GM12891 (cell line): ENCODE measurements at regions not wholly inside any gene's neighbourhood (a gene's known extent, or its start where the extent isn't known, plus 50 kb on each side); places are given as distances from the start of the nearest gene placed in this dataset.
"Not testable (repeated sequence)": the region's sequence is repeated elsewhere in the genome, so short reads cannot be mapped to it uniquely, and the experiment has no call there.

Source experiments
- DNase-seq: peaks from one replicate; pipeline ENCODE4 v3.0.0; 2011; ENCODE audit warnings: low spot score; ENCODE audit not compliant: insufficient read length
- FAIRE-seq: peaks from 2 replicates; lab custom pipeline; 2011; peaks lifted over from hg19 to GRCh38; lab: Jason Lieb, UNC
- PAX5 ChIP-seq: IDR thresholded peaks from 2 replicates; pipeline ENCODE4 v1.6.1; 2011; ENCODE audit warnings: low read length, moderate library complexity, mild to moderate bottlenecking; ENCODE audit not compliant: insufficient read depth, severe bottlenecking
- POLR2A ChIP-seq: IDR thresholded peaks from 2 replicates; pipeline ENCODE4 v1.6.1; 2011; ENCODE audit warnings: low read depth, low read length, control low read depth
- POLR2AphosphoS5 ChIP-seq: IDR thresholded peaks from 2 replicates; pipeline ENCODE4 v1.6.1; 2011; ENCODE audit warnings: low read depth, low read length, control low read depth
- POU2F2 ChIP-seq: IDR thresholded peaks from 2 replicates; pipeline ENCODE4 v1.6.1; 2011; ENCODE audit warnings: low read depth, mild to moderate bottlenecking, control low read depth, low read length, moderate library complexity
- SPI1 ChIP-seq: IDR thresholded peaks from 2 replicates; pipeline ENCODE4 v1.6.1; 2011; ENCODE audit warnings: low read depth, low read length, control low read depth
- TAF1 ChIP-seq: IDR thresholded peaks from 2 replicates; pipeline ENCODE4 v1.6.1; 2011; ENCODE audit warnings: low read depth, low read length, control low read depth

- DNase-seq (no peak), FAIRE-seq (no peak)
- TF ChIP-seq PAX5 (no peak), TAF1 (no peak), POU2F2 (no peak), POLR2AphosphoS5 (no peak), SPI1 (no peak), POLR2A (no peak)
These were observed 560.7 kb upstream of the RBFOX1 start for GRCh38 chr16:6771956-6772355.

DNA sequence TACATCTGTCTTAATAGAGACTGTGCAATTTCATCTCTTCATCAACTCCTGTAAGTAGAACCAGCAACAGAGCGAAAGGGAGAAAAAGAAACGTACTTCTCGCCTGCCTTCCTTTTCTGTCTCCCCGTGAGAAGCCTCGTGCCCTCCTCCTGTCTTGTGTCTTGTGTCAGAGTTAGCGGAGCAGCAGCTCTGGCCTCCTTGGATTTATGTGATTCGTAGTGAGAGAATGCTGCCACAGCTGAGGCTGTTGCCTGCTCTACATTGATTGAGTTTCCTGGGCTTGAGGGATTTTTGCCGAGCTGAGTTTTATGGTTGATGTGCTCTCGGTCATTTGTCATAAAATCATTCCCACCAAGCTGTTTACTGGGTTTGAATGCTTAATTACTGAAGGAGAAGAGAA lies 579.1 kb upstream of the RBFOX1 start:
- FAIRE-seq, result no peak
- TF ChIP-seq POLR2A, result no peak
- no peak for TF ChIP-seq POLR2AphosphoS5
- TF ChIP-seq TAF1, result no peak
- TF ChIP-seq SPI1, result no peak
- TF ChIP-seq POU2F2, result no peak
- TF ChIP-seq PAX5, result no peak
- no peak for DNase-seq

- FAIRE-seq (no peak), DNase-seq (no peak)
- TF ChIP-seq POLR2AphosphoS5 (no peak), PAX5 (no peak), POU2F2 (no peak), POLR2A (no peak), TAF1 (no peak), SPI1 (no peak)
These were observed 581.5 kb upstream of the RBFOX1 start for GRCh38 chr16:6751191-6751590.

- FAIRE-seq, result no peak
- TF ChIP-seq POLR2A (no peak), POU2F2 (no peak)
These were observed 582.9 kb upstream of the RBFOX1 start for GRCh38 chr16:6749698-6750097.

GRCh38 chr16:6736302-6736701 lies 596.3 kb upstream of the RBFOX1 start:
- not testable (repeated sequence) for FAIRE-seq, DNase-seq

More at GRCh38 chr16:6749698-6750097, 582.9 kb upstream of the RBFOX1 start:
- no peak for DNase-seq

GRCh38 chr16:6735631-6736030 lies 597.0 kb upstream of the RBFOX1 start:
- no peak for FAIRE-seq
- TF ChIP-seq POU2F2 (no peak), SPI1 (no peak), PAX5 (no peak), TAF1 (no peak), POLR2AphosphoS5 (no peak), POLR2A (no peak)

DNA sequence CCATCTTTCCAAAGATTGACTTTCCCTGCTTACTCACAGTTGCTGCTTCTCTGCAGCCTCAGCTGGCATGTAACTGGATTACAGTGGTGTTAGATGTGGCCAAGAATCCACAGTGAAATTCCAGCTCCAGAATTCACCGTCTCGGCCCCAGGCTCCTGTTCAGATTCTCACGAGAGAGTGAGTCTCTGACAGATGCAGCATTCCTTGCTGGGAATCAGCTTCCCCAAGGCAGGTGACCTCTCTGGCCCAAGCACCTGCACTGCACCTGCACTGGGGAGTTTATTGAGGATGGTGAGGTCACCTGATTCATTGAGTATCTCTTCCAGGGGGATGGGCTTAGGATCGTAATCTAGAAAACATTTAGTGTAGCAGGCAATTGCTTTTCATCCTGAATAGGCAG lies 600.5 kb upstream of the RBFOX1 start:
- TF ChIP-seq PAX5 (no peak), POLR2AphosphoS5 (no peak), SPI1 (no peak)
- DNase-seq (no peak), FAIRE-seq (no peak)

More at GRCh38 chr16:6735631-6736030, 597.0 kb upstream of the RBFOX1 start:
- DNase-seq, result no peak

- TF ChIP-seq SPI1 (no peak), PAX5 (no peak), POU2F2 (no peak), TAF1 (no peak), POLR2AphosphoS5 (no peak), POLR2A (no peak)
- no peak for FAIRE-seq
- DNase-seq, result no peak
These were observed 604.3 kb upstream of the RBFOX1 start for GRCh38 chr16:6728381-6728780.

DNA sequence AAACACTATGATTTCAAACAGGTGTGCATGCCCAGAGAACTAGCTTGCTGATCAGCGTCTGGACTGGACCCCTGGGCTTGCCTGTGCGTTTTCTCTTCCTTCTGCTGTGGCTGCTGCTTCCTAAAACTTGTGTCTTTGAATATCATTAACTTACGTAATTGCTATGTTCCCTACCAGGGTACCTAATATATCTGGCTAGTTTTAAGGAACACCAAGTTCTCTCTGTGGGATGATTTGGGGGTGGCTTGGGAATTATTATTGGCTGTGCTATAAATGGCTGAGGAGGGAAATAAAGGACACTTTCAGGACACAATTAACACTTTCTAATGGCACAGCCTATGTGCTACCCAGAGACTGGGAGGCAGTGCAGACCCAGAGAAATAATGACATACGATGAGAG lies 606.0 kb upstream of the RBFOX1 start:
- TF ChIP-seq TAF1 (no peak), POU2F2 (no peak), SPI1 (no peak), PAX5 (no peak), POLR2A (no peak), POLR2AphosphoS5 (no peak)
- FAIRE-seq, result no peak
- no peak for DNase-seq

GRCh38 chr16:6725634-6726331 lies 606.9 kb upstream of the RBFOX1 start:
- DNase-seq, result no peak
- TF ChIP-seq POLR2A (no peak), PAX5 (no peak), POU2F2 (no peak), SPI1 (no peak), POLR2AphosphoS5 (no peak), TAF1 (no peak)
- no peak for FAIRE-seq

- not testable (repeated sequence) for DNase-seq, FAIRE-seq
These were observed 607.4 kb upstream of the RBFOX1 start for GRCh38 chr16:6725206-6725605.

DNA sequence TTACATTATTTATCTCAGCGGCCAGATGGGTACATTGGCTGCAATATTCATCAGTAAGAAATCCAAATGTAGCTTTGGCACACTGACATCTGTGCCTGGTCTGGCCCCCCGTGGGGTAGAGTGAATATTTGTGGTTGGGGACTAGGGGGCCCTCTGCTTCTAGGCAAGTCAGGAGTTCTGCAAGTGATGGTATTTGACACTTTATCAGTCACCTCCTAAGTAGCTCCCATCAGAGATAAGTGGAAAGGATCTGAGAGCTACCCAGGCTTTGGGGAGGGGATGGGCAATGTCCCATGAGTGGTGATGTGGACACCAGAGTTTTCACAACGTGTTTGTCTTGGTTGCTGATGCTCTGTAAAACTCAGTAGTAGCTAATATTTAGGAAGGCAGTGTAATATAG lies 609.9 kb upstream of the RBFOX1 start:
- no peak for DNase-seq
- no peak for TF ChIP-seq PAX5
- TF ChIP-seq POLR2AphosphoS5, result no peak
- TF ChIP-seq TAF1, result no peak
- TF ChIP-seq POLR2A, result no peak
- TF ChIP-seq SPI1, result no peak
- TF ChIP-seq POU2F2, result no peak
- FAIRE-seq, result no peak
